H9 (cell line): ENCODE measurements at regions not wholly inside any gene's neighbourhood (a gene's known extent, or its start where the extent isn't known, plus 50 kb on each side); places are given as distances from the start of the nearest gene placed in this dataset.

Experiments
- DNase-seq: peaks from one replicate; pipeline ENCODE4 v3.0.0-alpha.2; 2017
- H2AFZ ChIP-seq: one replicate; pipeline ENCODE4 v1.6.1; 2013; ENCODE audit warnings: mild to moderate bottlenecking, low read length, control low read depth, moderate library complexity
- H2AK5ac ChIP-seq: 2 replicates; pipeline ENCODE4 v1.6.1; 2013; ENCODE audit warnings: low read length, control low read depth, mixed read lengths; ENCODE audit not compliant: insufficient read length
- H2BK120ac ChIP-seq: one replicate; pipeline ENCODE4 v1.6.1; 2013; ENCODE audit warnings: low read depth, mild to moderate bottlenecking, low read length, control low read depth, inconsistent platforms; ENCODE audit not compliant: poor library complexity, severe bottlenecking
- H2BK12ac ChIP-seq: 2 replicates; pipeline ENCODE4 v1.6.1; 2013; ENCODE audit warnings: low read length, control low read depth, mixed read lengths, low read depth; ENCODE audit not compliant: insufficient read length
- H2BK15ac ChIP-seq: 2 replicates; pipeline ENCODE4 v1.6.1; 2013; ENCODE audit warnings: low read depth, low read length, control low read depth
- H2BK20ac ChIP-seq: one replicate; pipeline ENCODE4 v1.6.1; 2013; ENCODE audit warnings: low read depth, mild to moderate bottlenecking, low read length, control low read depth, inconsistent platforms; ENCODE audit not compliant: poor library complexity, severe bottlenecking
- H2BK5ac ChIP-seq: 2 replicates; pipeline ENCODE4 v1.6.1; 2013; ENCODE audit warnings: low read length, control low read depth, mixed read lengths; ENCODE audit not compliant: insufficient read length
- H3K14ac ChIP-seq: 2 replicates; pipeline ENCODE4 v1.6.1; 2013; ENCODE audit warnings: low read length, control low read depth; ENCODE audit not compliant: insufficient read depth
- H3K18ac ChIP-seq: 2 replicates; pipeline ENCODE4 v1.6.1; 2013; ENCODE audit warnings: low read depth, mild to moderate bottlenecking, mixed read lengths, low read length, control low read depth; ENCODE audit not compliant: insufficient read length
- H3K23ac ChIP-seq: 2 replicates; pipeline ENCODE4 v1.6.1; 2013; ENCODE audit warnings: low read length, control low read depth, mixed read lengths, low read depth; ENCODE audit not compliant: insufficient read length
- H3K23me2 ChIP-seq: 2 replicates; pipeline ENCODE4 v1.6.1; 2013; ENCODE audit warnings: low read depth, mild to moderate bottlenecking, mixed read lengths, low read length, control low read depth; ENCODE audit not compliant: insufficient read length, poor library complexity, severe bottlenecking
- H3K27ac ChIP-seq: 2 replicates; pipeline ENCODE4 v1.5.1; 2013; ENCODE audit warnings: low read length, control low read depth, mixed read lengths, low read depth; ENCODE audit not compliant: insufficient read length
- H3K27me3 ChIP-seq: 2 replicates; pipeline ENCODE4 v1.6.1; 2013; ENCODE audit warnings: low read length, control low read depth, inconsistent platforms; ENCODE audit not compliant: insufficient read depth
- H3K4ac ChIP-seq: 2 replicates; pipeline ENCODE4 v1.6.1; 2013; ENCODE audit warnings: low read depth, mild to moderate bottlenecking, control low read depth, inconsistent platforms, low read length, moderate library complexity
- H3K4me1 ChIP-seq: 2 replicates; pipeline ENCODE4 v1.6.1; 2013; ENCODE audit warnings: low read length, control low read depth, inconsistent platforms; ENCODE audit not compliant: insufficient read depth
- H3K4me2 ChIP-seq: 2 replicates; pipeline ENCODE4 v1.6.1; 2013; ENCODE audit warnings: low read length, control low read depth, mixed read lengths; ENCODE audit not compliant: insufficient read length, insufficient read depth
- H3K56ac ChIP-seq: 2 replicates; pipeline ENCODE4 v1.6.1; 2013; ENCODE audit warnings: low read depth, mild to moderate bottlenecking, mixed read lengths, low read length, control low read depth; ENCODE audit not compliant: insufficient read length
- H3K79me1 ChIP-seq: 2 replicates; pipeline ENCODE4 v1.6.1; 2013; ENCODE audit warnings: low read depth, mild to moderate bottlenecking, moderate library complexity, low read length, control low read depth, inconsistent platforms; ENCODE audit not compliant: insufficient read depth, poor library complexity, severe bottlenecking
- H3K79me2 ChIP-seq: 2 replicates; pipeline ENCODE4 v1.6.1; 2013; ENCODE audit warnings: low read length, control low read depth, inconsistent platforms; ENCODE audit not compliant: insufficient read depth
- H3K9ac ChIP-seq: 2 replicates; pipeline ENCODE4 v1.6.1; 2013; ENCODE audit warnings: low read length, control low read depth, mixed read lengths; ENCODE audit not compliant: insufficient read length; ENCODE audit errors: extremely low read depth
- H3K9me3 ChIP-seq: one replicate; pipeline ENCODE4 v1.6.1; 2013; ENCODE audit warnings: low read depth, low read length, inconsistent platforms; ENCODE audit not compliant: control insufficient read depth
- H3T11ph ChIP-seq: one replicate; pipeline ENCODE4 v1.6.1; 2013; ENCODE audit warnings: mild to moderate bottlenecking, low read length, control low read depth, inconsistent platforms
- H4K20me1 ChIP-seq: one replicate; pipeline ENCODE4 v1.6.1; 2013; ENCODE audit not compliant: control insufficient read depth, insufficient read length, insufficient read depth
- H4K5ac ChIP-seq: 2 replicates; pipeline ENCODE4 v1.6.1; 2013; ENCODE audit warnings: low read depth, mild to moderate bottlenecking, mixed read lengths, low read length, control low read depth; ENCODE audit not compliant: insufficient read length
- H4K8ac ChIP-seq: replicated peaks from 2 replicates; pipeline ENCODE4 v1.6.1; 2013; ENCODE audit warnings: low read length, control low read depth, mixed read lengths, low read depth; ENCODE audit not compliant: insufficient read length
- H4K91ac ChIP-seq: 2 replicates; pipeline ENCODE4 v1.6.1; 2013; ENCODE audit warnings: low read depth, mild to moderate bottlenecking, moderate library complexity, mixed read lengths, low read length, control low read depth; ENCODE audit not compliant: insufficient read length
- H3K27ac Mint-ChIP-seq, 3 experiments: 2 replicates in 2 of 3; 3 replicates in 1 of 3; pipeline ENCODE4 v1.8.0; 2020 to 2021; ENCODE audit warnings: mixed read lengths in 3 of 3, mild to moderate bottlenecking in 1 of 3, moderate library complexity in 1 of 3
- H3K27me3 Mint-ChIP-seq: 2 replicates; pipeline ENCODE4 v1.8.0; 2021; ENCODE audit warnings: low read depth, mild to moderate bottlenecking, moderate library complexity, mixed read lengths
- H3K36me3 Mint-ChIP-seq, 3 experiments: 2 replicates in 2 of 3; 3 replicates in 1 of 3; pipeline ENCODE4 v1.8.0; 2020 to 2021; ENCODE audit warnings: low read depth in 3 of 3, mixed read lengths in 3 of 3; ENCODE audit not compliant: insufficient read depth in 1 of 3
- H3K4me1 Mint-ChIP-seq, 2 experiments: 2 replicates each; pipeline ENCODE4 v1.8.0; 2020; ENCODE audit warnings: mixed read lengths in 2 of 2
- H3K4me3 Mint-ChIP-seq, 2 experiments: 2 replicates in 1 of 2; 3 replicates in 1 of 2; pipeline ENCODE4 v1.8.0; 2020 to 2021; ENCODE audit warnings: mild to moderate bottlenecking in 2 of 2, mixed read lengths in 2 of 2, moderate library complexity in 1 of 2
- H3K9me3 Mint-ChIP-seq, 2 experiments: 2 replicates in 1 of 2; 3 replicates in 1 of 2; pipeline ENCODE4 v1.8.0; 2020; ENCODE audit warnings: mild to moderate bottlenecking in 2 of 2, mixed read lengths in 2 of 2, moderate library complexity in 1 of 2
- WGBS: extraction: QIAGEN DNeasy Blood & Tissue Kit; methylation state at CpG from one replicate; pipeline ENCODE4 v1.1.7; 2013; ENCODE audit warnings: missing lambda C conversion rate, low lambda C conversion rate, mixed read lengths; ENCODE audit not compliant: insufficient read length; ENCODE audit errors: extremely low coverage; 5-methylcytosine and 5-hydroxymethylcytosine counted together
- TF ChIP-seq, protein P1 (sequence below): fragments of 200-600 bp; sonication (generic); conservative IDR thresholded peaks from 3 replicates; pipeline ENCODE4 v1.8.0; 2021; ENCODE audit warnings: antibody characterized with exemption, mild to moderate bottlenecking

GRCh38 chr3:29168081-29168480 is 112.8 kb upstream of the RBMS3 start:
- Mint-ChIP-seq H3K27ac (no peak overlapping the region), H3K36me3 (no peaks in the 10 kb centered on the region; a peak in 1 of 7 replicates), H3K27me3 (no peaks in the 10 kb centered on the region), H3K4me3 (no peak overlapping the region), H3K4me1 (peaks cover 7 to 24% of the 10 kb centered on the region in 2 experiments), H3K9me3 (no peaks in the 10 kb centered on the region)
- H3K4me2 ChIP-seq = no peak overlapping the region
- no peak overlapping the region for H3K23ac ChIP-seq
- WGBS = no CpG with 5 or more reads among the region's 2 CpGs
- H3T11ph ChIP-seq = no peak overlapping the region
- H3K27me3 ChIP-seq = no peaks in the 10 kb centered on the region
- H3K9ac ChIP-seq = no peak overlapping the region
- TF ChIP-seq, protein P1, sequence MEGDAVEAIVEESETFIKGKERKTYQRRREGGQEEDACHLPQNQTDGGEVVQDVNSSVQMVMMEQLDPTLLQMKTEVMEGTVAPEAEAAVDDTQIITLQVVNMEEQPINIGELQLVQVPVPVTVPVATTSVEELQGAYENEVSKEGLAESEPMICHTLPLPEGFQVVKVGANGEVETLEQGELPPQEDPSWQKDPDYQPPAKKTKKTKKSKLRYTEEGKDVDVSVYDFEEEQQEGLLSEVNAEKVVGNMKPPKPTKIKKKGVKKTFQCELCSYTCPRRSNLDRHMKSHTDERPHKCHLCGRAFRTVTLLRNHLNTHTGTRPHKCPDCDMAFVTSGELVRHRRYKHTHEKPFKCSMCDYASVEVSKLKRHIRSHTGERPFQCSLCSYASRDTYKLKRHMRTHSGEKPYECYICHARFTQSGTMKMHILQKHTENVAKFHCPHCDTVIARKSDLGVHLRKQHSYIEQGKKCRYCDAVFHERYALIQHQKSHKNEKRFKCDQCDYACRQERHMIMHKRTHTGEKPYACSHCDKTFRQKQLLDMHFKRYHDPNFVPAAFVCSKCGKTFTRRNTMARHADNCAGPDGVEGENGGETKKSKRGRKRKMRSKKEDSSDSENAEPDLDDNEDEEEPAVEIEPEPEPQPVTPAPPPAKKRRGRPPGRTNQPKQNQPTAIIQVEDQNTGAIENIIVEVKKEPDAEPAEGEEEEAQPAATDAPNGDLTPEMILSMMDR = no peak
- no peaks in the 10 kb centered on the region for H3K79me1 ChIP-seq
- H3K23me2 ChIP-seq = no peaks in the 10 kb centered on the region
- no peak overlapping the region for H2AK5ac ChIP-seq
- no peaks in the 10 kb centered on the region for H3K79me2 ChIP-seq
- H4K5ac ChIP-seq = no peak overlapping the region
- no peak overlapping the region for H2AFZ ChIP-seq
- no peak overlapping the region for H2BK120ac ChIP-seq
- H3K4ac ChIP-seq = no peak overlapping the region
- no peak overlapping the region for H3K18ac ChIP-seq
- no peaks in the 10 kb centered on the region for H4K20me1 ChIP-seq
- H3K4me1 ChIP-seq = peaks cover 3% of the 10 kb centered on the region; the same call in 1 of the 2 replicates
- no peak overlapping the region for H3K14ac ChIP-seq
- H3K56ac ChIP-seq = no peak overlapping the region
- DNase-seq = no peak
- H2BK12ac ChIP-seq = no peak overlapping the region
- H2BK20ac ChIP-seq = no peak overlapping the region
- H4K8ac ChIP-seq = no peak overlapping the region
- H3K9me3 ChIP-seq = no peaks in the 10 kb centered on the region
- no peak overlapping the region for H3K27ac ChIP-seq
- no peak overlapping the region for H2BK15ac ChIP-seq
- no peak overlapping the region for H4K91ac ChIP-seq
- no peak overlapping the region for H2BK5ac ChIP-seq
